ENCODE measurements at regions not wholly inside any gene's neighbourhood (a gene's known extent, or its start where the extent isn't known, plus 50 kb on each side); places are given as distances from the start of the nearest gene placed in this dataset.

DNA sequence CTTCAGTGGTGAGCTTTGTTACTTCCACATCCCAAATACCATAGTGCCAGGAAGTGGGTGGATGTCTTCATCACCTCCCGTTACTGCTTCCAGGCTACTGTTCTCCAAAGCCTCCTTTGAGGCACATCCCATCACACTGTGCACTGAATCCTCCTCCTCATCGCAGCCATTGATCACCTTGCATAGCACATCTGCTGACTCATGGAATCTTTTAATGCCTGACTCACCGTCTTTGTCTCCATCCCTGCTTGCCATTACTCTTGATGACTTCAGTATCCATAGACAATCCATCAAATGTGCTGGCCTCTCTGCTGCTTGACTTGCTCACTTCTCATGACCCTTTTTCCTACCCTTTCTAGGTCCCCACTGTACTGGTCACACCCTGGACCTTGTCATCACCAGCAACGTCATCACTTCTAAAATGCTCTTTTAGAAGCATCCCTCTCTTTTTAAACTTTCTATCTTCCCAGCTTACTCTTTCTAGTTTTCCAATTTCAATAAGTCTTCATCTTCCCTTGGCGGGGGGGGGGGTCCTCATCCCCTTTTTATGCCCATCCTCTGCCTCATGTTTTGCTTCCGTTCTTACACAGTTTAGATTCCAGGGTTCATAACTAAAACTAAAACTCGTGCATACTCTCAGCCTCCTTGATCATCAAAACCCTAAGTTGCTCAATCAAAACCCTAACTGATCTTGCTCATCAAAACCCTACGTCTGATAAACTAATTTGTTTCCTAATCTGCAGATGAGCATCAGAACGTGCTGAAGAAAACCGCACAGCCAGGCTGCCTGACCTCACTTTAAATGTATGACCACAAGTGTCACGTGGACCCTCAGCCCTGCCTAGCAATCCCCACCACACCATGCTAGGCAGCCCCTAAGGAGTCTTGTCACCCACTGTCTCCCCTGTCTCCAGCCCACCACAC is 289.7 kb upstream of the ZFHX3 start:
- H3K27me3 ChIP-seq (ENCODE audit: low read depth, low read length), result peaks cover under 1% of the 10 kb centered on the region; the same call in 1 of the 2 replicates
- H3K9me3 ChIP-seq (ENCODE audit: insufficient read depth, low read length), result no peaks in the 10 kb centered on the region
- no peak overlapping the region for H2AFZ ChIP-seq (ENCODE audit: low read depth, low read length)
- H4K20me1 ChIP-seq (ENCODE audit: insufficient read depth, low read length), result no peaks in the 10 kb centered on the region
- no peaks in the 10 kb centered on the region for H3K4me1 ChIP-seq (ENCODE audit: low read length)
- H3K27ac ChIP-seq (ENCODE audit: low read length), result no peak overlapping the region
- TF ChIP-seq, protein P1, sequence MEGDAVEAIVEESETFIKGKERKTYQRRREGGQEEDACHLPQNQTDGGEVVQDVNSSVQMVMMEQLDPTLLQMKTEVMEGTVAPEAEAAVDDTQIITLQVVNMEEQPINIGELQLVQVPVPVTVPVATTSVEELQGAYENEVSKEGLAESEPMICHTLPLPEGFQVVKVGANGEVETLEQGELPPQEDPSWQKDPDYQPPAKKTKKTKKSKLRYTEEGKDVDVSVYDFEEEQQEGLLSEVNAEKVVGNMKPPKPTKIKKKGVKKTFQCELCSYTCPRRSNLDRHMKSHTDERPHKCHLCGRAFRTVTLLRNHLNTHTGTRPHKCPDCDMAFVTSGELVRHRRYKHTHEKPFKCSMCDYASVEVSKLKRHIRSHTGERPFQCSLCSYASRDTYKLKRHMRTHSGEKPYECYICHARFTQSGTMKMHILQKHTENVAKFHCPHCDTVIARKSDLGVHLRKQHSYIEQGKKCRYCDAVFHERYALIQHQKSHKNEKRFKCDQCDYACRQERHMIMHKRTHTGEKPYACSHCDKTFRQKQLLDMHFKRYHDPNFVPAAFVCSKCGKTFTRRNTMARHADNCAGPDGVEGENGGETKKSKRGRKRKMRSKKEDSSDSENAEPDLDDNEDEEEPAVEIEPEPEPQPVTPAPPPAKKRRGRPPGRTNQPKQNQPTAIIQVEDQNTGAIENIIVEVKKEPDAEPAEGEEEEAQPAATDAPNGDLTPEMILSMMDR (IDR thresholded peaks at IDR 0.05; ENCODE audit: low read depth, low read length), result no peak
- TF ChIP-seq EZH2phosphoT487 (IDR thresholded peaks at IDR 0.05; ENCODE audit: low read depth), result no peak
- no peak overlapping the region for H3K4me2 ChIP-seq (ENCODE audit: low read length)
- no peak overlapping the region for H3K4me3 ChIP-seq (ENCODE audit: low read length)
- H3K36me3 ChIP-seq (replicated peaks; ENCODE audit: low read depth, low read length), result no peaks in the 10 kb centered on the region
- H3K9ac ChIP-seq (ENCODE audit: low read length), result no peak overlapping the region
- no peaks in the 10 kb centered on the region for H3K79me2 ChIP-seq (ENCODE audit: low read length)

GRCh38 chr16:73329358-73330286 is 281.7 kb upstream of the ZFHX3 start:
- Histone ChIP-seq H3K27ac (ENCODE audit: low read length) (no peak overlapping the region), H3K36me3 (replicated peaks; ENCODE audit: low read depth, low read length) (no peaks in the 10 kb centered on the region), H3K4me3 (ENCODE audit: low read length) (no peak overlapping the region), H3K4me1 (ENCODE audit: low read length) (no peaks in the 10 kb centered on the region), H3K79me2 (ENCODE audit: low read length) (no peaks in the 10 kb centered on the region), H3K27me3 (ENCODE audit: low read depth, low read length) (peaks cover 39% of the 10 kb centered on the region), H2AFZ (ENCODE audit: low read depth, low read length) (no peak overlapping the region), H3K4me2 (ENCODE audit: low read length) (no peak overlapping the region), H4K20me1 (ENCODE audit: insufficient read depth, low read length) (no peaks in the 10 kb centered on the region), H3K9me3 (ENCODE audit: insufficient read depth, low read length) (no peaks in the 10 kb centered on the region), H3K9ac (ENCODE audit: low read length) (no peak overlapping the region)
- no peak for TF ChIP-seq EZH2phosphoT487 (IDR thresholded peaks at IDR 0.05; ENCODE audit: low read depth)
- TF ChIP-seq, protein P1 (IDR thresholded peaks at IDR 0.05; ENCODE audit: low read depth, low read length), result no peak

- no peak overlapping the region for H3K9ac ChIP-seq (ENCODE audit: low read length)
- H3K4me3 ChIP-seq (ENCODE audit: low read length), result no peak overlapping the region
- H3K27ac ChIP-seq (ENCODE audit: low read length), result no peak overlapping the region
- H3K4me2 ChIP-seq (ENCODE audit: low read length), result no peak overlapping the region
- H3K4me1 ChIP-seq (ENCODE audit: low read length), result no peaks in the 10 kb centered on the region
- no peaks in the 10 kb centered on the region for H3K9me3 ChIP-seq (ENCODE audit: insufficient read depth, low read length)
- H4K20me1 ChIP-seq (ENCODE audit: insufficient read depth, low read length), result no peaks in the 10 kb centered on the region
- no peaks in the 10 kb centered on the region for H3K79me2 ChIP-seq (ENCODE audit: low read length)
- peaks cover 32% of the 10 kb centered on the region for H3K27me3 ChIP-seq (ENCODE audit: low read depth, low read length)
- no peaks in the 10 kb centered on the region for H3K36me3 ChIP-seq (replicated peaks; ENCODE audit: low read depth, low read length)
- TF ChIP-seq, protein P1 (IDR thresholded peaks at IDR 0.05; ENCODE audit: low read depth, low read length), result no peak
- no peak for TF ChIP-seq EZH2phosphoT487 (IDR thresholded peaks at IDR 0.05; ENCODE audit: low read depth)
- H2AFZ ChIP-seq (ENCODE audit: low read depth, low read length), result no peak overlapping the region
Observed at GRCh38 chr16:73326770-73327470, 279.0 kb upstream of the ZFHX3 start.
